ENCODE measurements at regions not wholly inside any gene's neighbourhood (a gene's known extent, or its start where the extent isn't known, plus 50 kb on each side); places are given as distances from the start of the nearest gene placed in this dataset.

DNA sequence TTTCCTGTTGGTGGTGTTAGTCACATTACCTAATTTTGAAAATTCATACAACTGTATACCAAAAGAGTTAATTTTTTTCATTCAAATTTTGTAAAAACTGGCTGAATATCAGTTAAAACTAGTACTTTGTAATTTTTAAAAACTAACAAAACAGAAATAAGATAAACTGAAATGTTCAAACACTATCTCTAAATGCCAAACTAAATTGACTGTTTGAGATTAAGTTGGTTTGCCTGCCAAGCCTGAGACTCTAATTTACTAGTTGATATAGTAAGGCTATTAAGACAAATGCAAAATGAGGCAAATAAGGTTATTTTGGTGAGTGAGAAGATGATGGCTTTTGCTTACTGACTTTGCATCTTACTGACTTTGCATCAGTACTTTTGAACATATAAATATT lies 1134.9 kb upstream of the LRRN3 start (continued):
- no peak for TF ChIP-seq GLIS3 (CRISPR knock-in tag; IDR thresholded peaks at IDR 0.05)

DNA sequence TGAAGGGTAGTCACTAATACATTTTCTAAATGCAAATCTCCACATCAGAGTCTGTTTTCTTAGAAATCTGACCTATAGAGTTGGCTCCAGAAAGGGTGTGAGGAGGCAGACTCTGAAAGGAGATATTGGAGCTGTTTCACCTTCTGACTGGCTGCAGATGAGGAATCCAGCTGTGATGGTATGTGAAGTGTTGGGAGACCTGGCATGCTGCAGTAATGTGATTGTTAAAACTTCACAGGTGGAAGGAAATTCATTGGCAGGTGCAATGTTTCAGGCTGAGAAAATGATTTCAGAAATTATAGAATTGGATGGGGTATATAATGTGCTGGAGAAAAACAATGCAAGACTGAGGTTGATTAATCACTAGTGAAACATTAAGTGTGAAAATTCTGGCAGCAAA lies 1134.0 kb upstream of the LRRN3 start:
- ATAC-seq, result no peak
- TF ChIP-seq PPARA (CRISPR knock-in tag; IDR thresholded peaks at IDR 0.05; ENCODE audit: borderline replicate concordance) (no peak), GLIS3 (CRISPR knock-in tag; IDR thresholded peaks at IDR 0.05) (no peak), ZNF8 (CRISPR knock-in tag; IDR thresholded peaks at IDR 0.05) (no peak), ESRRG (CRISPR knock-in tag; IDR thresholded peaks at IDR 0.05) (no peak), ISL1 (CRISPR knock-in tag; IDR thresholded peaks at IDR 0.05) (no peak), ZFP3 (CRISPR knock-in tag; IDR thresholded peaks at IDR 0.05) (no peak), OSR1 (CRISPR knock-in tag; IDR thresholded peaks at IDR 0.05) (no peak), TCF4 (CRISPR knock-in tag; IDR thresholded peaks at IDR 0.05; ENCODE audit: borderline replicate concordance) (no peak)
- TF ChIP-seq, protein P1, sequence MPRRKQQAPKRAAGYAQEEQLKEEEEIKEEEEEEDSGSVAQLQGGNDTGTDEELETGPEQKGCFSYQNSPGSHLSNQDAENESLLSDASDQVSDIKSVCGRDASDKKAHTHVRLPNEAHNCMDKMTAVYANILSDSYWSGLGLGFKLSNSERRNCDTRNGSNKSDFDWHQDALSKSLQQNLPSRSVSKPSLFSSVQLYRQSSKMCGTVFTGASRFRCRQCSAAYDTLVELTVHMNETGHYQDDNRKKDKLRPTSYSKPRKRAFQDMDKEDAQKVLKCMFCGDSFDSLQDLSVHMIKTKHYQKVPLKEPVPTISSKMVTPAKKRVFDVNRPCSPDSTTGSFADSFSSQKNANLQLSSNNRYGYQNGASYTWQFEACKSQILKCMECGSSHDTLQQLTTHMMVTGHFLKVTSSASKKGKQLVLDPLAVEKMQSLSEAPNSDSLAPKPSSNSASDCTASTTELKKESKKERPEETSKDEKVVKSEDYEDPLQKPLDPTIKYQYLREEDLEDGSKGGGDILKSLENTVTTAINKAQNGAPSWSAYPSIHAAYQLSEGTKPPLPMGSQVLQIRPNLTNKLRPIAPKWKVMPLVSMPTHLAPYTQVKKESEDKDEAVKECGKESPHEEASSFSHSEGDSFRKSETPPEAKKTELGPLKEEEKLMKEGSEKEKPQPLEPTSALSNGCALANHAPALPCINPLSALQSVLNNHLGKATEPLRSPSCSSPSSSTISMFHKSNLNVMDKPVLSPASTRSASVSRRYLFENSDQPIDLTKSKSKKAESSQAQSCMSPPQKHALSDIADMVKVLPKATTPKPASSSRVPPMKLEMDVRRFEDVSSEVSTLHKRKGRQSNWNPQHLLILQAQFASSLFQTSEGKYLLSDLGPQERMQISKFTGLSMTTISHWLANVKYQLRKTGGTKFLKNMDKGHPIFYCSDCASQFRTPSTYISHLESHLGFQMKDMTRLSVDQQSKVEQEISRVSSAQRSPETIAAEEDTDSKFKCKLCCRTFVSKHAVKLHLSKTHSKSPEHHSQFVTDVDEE (CRISPR knock-in tag; IDR thresholded peaks at IDR 0.05), result no peak
- TF ChIP-seq, protein P2, sequence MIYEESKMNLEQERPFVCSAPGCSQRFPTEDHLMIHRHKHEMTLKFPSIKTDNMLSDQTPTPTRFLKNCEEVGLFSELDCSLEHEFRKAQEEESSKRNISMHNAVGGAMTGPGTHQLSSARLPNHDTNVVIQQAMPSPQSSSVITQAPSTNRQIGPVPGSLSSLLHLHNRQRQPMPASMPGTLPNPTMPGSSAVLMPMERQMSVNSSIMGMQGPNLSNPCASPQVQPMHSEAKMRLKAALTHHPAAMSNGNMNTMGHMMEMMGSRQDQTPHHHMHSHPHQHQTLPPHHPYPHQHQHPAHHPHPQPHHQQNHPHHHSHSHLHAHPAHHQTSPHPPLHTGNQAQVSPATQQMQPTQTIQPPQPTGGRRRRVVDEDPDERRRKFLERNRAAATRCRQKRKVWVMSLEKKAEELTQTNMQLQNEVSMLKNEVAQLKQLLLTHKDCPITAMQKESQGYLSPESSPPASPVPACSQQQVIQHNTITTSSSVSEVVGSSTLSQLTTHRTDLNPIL (CRISPR knock-in tag; IDR thresholded peaks at IDR 0.05; ENCODE audit: low read depth), result no peak
- TF ChIP-seq, protein P3, sequence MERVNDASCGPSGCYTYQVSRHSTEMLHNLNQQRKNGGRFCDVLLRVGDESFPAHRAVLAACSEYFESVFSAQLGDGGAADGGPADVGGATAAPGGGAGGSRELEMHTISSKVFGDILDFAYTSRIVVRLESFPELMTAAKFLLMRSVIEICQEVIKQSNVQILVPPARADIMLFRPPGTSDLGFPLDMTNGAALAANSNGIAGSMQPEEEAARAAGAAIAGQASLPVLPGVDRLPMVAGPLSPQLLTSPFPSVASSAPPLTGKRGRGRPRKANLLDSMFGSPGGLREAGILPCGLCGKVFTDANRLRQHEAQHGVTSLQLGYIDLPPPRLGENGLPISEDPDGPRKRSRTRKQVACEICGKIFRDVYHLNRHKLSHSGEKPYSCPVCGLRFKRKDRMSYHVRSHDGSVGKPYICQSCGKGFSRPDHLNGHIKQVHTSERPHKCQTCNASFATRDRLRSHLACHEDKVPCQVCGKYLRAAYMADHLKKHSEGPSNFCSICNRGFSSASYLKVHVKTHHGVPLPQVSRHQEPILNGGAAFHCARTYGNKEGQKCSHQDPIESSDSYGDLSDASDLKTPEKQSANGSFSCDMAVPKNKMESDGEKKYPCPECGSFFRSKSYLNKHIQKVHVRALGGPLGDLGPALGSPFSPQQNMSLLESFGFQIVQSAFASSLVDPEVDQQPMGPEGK (CRISPR knock-in tag; IDR thresholded peaks at IDR 0.05; ENCODE audit: borderline replicate concordance), result no peak

DNA sequence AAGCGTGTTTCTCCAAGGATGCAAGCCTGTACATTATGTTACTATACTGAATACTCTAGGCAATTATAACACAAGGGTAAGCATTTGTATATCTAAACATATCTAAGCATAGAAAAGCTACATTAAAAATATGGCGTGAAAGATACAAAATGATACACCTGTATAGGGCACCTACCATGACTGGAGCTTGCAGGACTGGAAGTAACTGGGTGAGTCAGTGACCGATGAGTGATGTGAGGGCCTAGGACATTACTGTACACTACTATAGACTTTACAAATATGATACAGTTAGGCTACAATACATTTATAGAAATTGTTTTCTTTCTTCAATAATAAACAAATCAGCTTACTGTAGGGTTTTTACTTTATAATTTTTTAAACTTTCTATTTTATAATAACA lies 1127.2 kb upstream of the LRRN3 start:
- no peak for TF ChIP-seq CSDC2 (CRISPR knock-in tag; IDR thresholded peaks at IDR 0.05)
- TF ChIP-seq ZNF565 (CRISPR knock-in tag; conservative IDR thresholded peaks at IDR 0.05; ENCODE audit: low read depth), result no peak
- TF ChIP-seq ARNTL (CRISPR knock-in tag; IDR thresholded peaks at IDR 0.05; ENCODE audit: borderline replicate concordance, low read depth), result no peak
- TF ChIP-seq ZC3H10 (CRISPR knock-in tag; IDR thresholded peaks at IDR 0.05), result no peak
- TF ChIP-seq PPARA (CRISPR knock-in tag; IDR thresholded peaks at IDR 0.05; ENCODE audit: borderline replicate concordance), result no peak
- TF ChIP-seq GLIS3 (CRISPR knock-in tag; IDR thresholded peaks at IDR 0.05), result no peak
- no peak for TF ChIP-seq OSR1 (CRISPR knock-in tag; IDR thresholded peaks at IDR 0.05)
- TF ChIP-seq, protein P4, sequence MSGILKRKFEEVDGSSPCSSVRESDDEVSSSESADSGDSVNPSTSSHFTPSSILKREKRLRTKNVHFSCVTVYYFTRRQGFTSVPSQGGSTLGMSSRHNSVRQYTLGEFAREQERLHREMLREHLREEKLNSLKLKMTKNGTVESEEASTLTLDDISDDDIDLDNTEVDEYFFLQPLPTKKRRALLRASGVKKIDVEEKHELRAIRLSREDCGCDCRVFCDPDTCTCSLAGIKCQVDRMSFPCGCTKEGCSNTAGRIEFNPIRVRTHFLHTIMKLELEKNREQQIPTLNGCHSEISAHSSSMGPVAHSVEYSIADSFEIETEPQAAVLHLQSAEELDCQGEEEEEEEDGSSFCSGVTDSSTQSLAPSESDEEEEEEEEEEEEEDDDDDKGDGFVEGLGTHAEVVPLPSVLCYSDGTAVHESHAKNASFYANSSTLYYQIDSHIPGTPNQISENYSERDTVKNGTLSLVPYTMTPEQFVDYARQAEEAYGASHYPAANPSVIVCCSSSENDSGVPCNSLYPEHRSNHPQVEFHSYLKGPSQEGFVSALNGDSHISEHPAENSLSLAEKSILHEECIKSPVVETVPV (CRISPR knock-in tag; IDR thresholded peaks at IDR 0.05), result no peak
- TF ChIP-seq TCF4 (CRISPR knock-in tag; IDR thresholded peaks at IDR 0.05; ENCODE audit: borderline replicate concordance), result no peak
- no peak for TF ChIP-seq RARB (CRISPR knock-in tag; IDR thresholded peaks at IDR 0.05)
- no peak for TF ChIP-seq SNAI2 (CRISPR knock-in tag; IDR thresholded peaks at IDR 0.05)
- TF ChIP-seq, protein P3 (CRISPR knock-in tag; IDR thresholded peaks at IDR 0.05; ENCODE audit: borderline replicate concordance), result no peak
- TF ChIP-seq ZFP3 (CRISPR knock-in tag; IDR thresholded peaks at IDR 0.05), result no peak
- TF ChIP-seq ZFP30 (CRISPR knock-in tag; IDR thresholded peaks at IDR 0.05), result no peak
- ATAC-seq, result no peak

DNA sequence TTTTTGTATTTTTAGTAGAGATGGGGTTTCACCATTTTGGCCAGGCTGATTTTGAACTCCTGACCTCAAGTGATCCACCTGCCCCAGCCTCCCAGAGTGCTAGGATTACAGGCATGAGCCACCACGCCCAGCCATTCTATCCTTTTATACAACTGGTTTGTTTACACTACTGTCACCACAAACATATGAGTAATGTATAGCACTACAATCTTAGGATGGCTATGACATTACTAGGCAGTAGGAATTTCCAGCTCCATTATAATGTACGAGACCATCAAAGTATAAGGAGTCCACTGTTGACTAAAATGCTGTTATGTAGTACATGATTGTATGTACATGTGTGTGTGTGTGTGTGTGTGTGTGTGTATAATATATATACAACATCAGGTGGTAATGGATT lies 1126.1 kb upstream of the LRRN3 start:
- no peak for ATAC-seq
- TF ChIP-seq PPARA (CRISPR knock-in tag; IDR thresholded peaks at IDR 0.05; ENCODE audit: borderline replicate concordance) (no peak), GLIS3 (CRISPR knock-in tag; IDR thresholded peaks at IDR 0.05) (no peak), CSDC2 (CRISPR knock-in tag; IDR thresholded peaks at IDR 0.05) (no peak), ZNF70 (CRISPR knock-in tag; IDR thresholded peaks at IDR 0.05) (no peak), OSR1 (CRISPR knock-in tag; IDR thresholded peaks at IDR 0.05) (no peak), TCF4 (CRISPR knock-in tag; IDR thresholded peaks at IDR 0.05; ENCODE audit: borderline replicate concordance) (no peak), ZC3H10 (CRISPR knock-in tag; IDR thresholded peaks at IDR 0.05) (no peak), ESRRG (CRISPR knock-in tag; IDR thresholded peaks at IDR 0.05) (no peak), SNAI2 (CRISPR knock-in tag; IDR thresholded peaks at IDR 0.05) (no peak)
- TF ChIP-seq, protein P5, sequence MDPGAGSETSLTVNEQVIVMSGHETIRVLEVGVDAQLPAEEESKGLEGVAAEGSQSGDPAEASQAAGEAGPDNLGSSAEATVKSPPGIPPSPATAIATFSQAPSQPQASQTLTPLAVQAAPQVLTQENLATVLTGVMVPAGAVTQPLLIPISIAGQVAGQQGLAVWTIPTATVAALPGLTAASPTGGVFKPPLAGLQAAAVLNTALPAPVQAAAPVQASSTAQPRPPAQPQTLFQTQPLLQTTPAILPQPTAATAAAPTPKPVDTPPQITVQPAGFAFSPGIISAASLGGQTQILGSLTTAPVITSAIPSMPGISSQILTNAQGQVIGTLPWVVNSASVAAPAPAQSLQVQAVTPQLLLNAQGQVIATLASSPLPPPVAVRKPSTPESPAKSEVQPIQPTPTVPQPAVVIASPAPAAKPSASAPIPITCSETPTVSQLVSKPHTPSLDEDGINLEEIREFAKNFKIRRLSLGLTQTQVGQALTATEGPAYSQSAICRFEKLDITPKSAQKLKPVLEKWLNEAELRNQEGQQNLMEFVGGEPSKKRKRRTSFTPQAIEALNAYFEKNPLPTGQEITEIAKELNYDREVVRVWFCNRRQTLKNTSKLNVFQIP (CRISPR knock-in tag; IDR thresholded peaks at IDR 0.05; ENCODE audit: borderline replicate concordance, low read depth), result no peak
- TF ChIP-seq, protein P3 (CRISPR knock-in tag; IDR thresholded peaks at IDR 0.05; ENCODE audit: borderline replicate concordance), result no peak
- TF ChIP-seq, protein P2 (CRISPR knock-in tag; IDR thresholded peaks at IDR 0.05; ENCODE audit: low read depth), result no peak

All from SK-N-SH treated with all-trans-retinoic acid at 6 μM for 48 hours (cell line).